Trophoblast cell (in vitro differentiated cells and primary cell): ENCODE measurements at regions not wholly inside any gene's neighbourhood (a gene's known extent, or its start where the extent isn't known, plus 50 kb on each side); places are given as distances from the start of the nearest gene placed in this dataset.
"Not testable (repeated sequence)": the region's sequence is repeated elsewhere in the genome, so short reads cannot be mapped to it uniquely, and the experiment has no call there.

Source experiments
- DNase-seq, 2 donors: peaks; one replicate each; pipeline ENCODE4 v3.0.0-alpha.2; 2016
- H2AFZ ChIP-seq: 2 replicates; pipeline ENCODE4 v1.6.1; 2013; ENCODE audit warnings: low read length, moderate library complexity, mild to moderate bottlenecking; ENCODE audit not compliant: insufficient read depth, poor library complexity
- H2AK5ac ChIP-seq: 2 replicates; pipeline ENCODE4 v1.6.1; 2013; ENCODE audit warnings: mild to moderate bottlenecking, low read length
- H2BK120ac ChIP-seq: 2 replicates; pipeline ENCODE4 v1.6.1; 2013; ENCODE audit warnings: low read length, mild to moderate bottlenecking, moderate library complexity; ENCODE audit not compliant: insufficient read depth, poor library complexity
- H2BK12ac ChIP-seq: 2 replicates; pipeline ENCODE4 v1.6.1; 2013; ENCODE audit warnings: mild to moderate bottlenecking, low read length, moderate library complexity
- H2BK5ac ChIP-seq: 2 replicates; pipeline ENCODE4 v1.6.1; 2013; ENCODE audit warnings: low read length, low read depth, moderate library complexity, mild to moderate bottlenecking; ENCODE audit not compliant: poor library complexity
- H3K14ac ChIP-seq: 2 replicates; pipeline ENCODE4 v1.6.1; 2013; ENCODE audit warnings: mild to moderate bottlenecking, low read length
- H3K18ac ChIP-seq: 2 replicates; pipeline ENCODE4 v1.6.1; 2013; ENCODE audit warnings: mild to moderate bottlenecking, low read length
- H3K23ac ChIP-seq: 2 replicates; pipeline ENCODE4 v1.6.1; 2013; ENCODE audit warnings: low read length
- H3K27ac ChIP-seq: 2 replicates; pipeline ENCODE4 v1.5.1; 2013; ENCODE audit warnings: low read depth, mild to moderate bottlenecking, inconsistent platforms, low read length, moderate library complexity
- H3K27me3 ChIP-seq: 2 replicates; pipeline ENCODE4 v1.6.1; 2013; ENCODE audit warnings: inconsistent platforms, mild to moderate bottlenecking, low read length, moderate library complexity; ENCODE audit not compliant: insufficient read depth
- H3K36me3 ChIP-seq, 2 experiments: 1 replicate in 1 of 2; 2 replicates in 1 of 2; pipeline ENCODE4 v1.6.1; 2013; ENCODE audit warnings: low read length in 2 of 2, mild to moderate bottlenecking in 2 of 2, moderate library complexity in 1 of 2; ENCODE audit not compliant: insufficient read depth in 2 of 2, control insufficient read depth in 1 of 2
- H3K4ac ChIP-seq: 2 replicates; pipeline ENCODE4 v1.6.1; 2013; ENCODE audit warnings: low read depth, mild to moderate bottlenecking, low read length, moderate library complexity
- H3K4me1 ChIP-seq, 2 experiments: 1 replicate in 1 of 2; 2 replicates in 1 of 2; pipeline ENCODE4 v1.6.1; 2013; ENCODE audit warnings: low read length in 2 of 2, mild to moderate bottlenecking in 2 of 2, moderate library complexity in 1 of 2; ENCODE audit not compliant: insufficient read depth in 2 of 2, control insufficient read depth in 1 of 2
- H3K4me2 ChIP-seq: 2 replicates; pipeline ENCODE4 v1.6.1; 2013; ENCODE audit warnings: inconsistent platforms, mild to moderate bottlenecking, low read length, moderate library complexity
- H3K4me3 ChIP-seq: 2 replicates; pipeline ENCODE4 v1.5.1; 2013; ENCODE audit warnings: mild to moderate bottlenecking, low read depth, low read length, inconsistent platforms
- H3K79me1 ChIP-seq: one replicate; pipeline ENCODE4 v1.6.1; 2013; ENCODE audit warnings: low read length
- H3K79me2 ChIP-seq: 2 replicates; pipeline ENCODE4 v1.6.1; 2013; ENCODE audit warnings: low read length, mild to moderate bottlenecking; ENCODE audit not compliant: control insufficient read depth, insufficient read depth, poor library complexity
- H3K9ac ChIP-seq: 2 replicates; pipeline ENCODE4 v1.6.1; 2013; ENCODE audit warnings: mild to moderate bottlenecking, low read length
- H3K9me3 ChIP-seq: 2 replicates; pipeline ENCODE4 v1.6.1; 2013; ENCODE audit warnings: low read depth, mild to moderate bottlenecking, control low read depth, inconsistent platforms, low read length; ENCODE audit not compliant: insufficient read depth
- H4K12ac ChIP-seq: 2 replicates; pipeline ENCODE4 v1.6.1; 2013; ENCODE audit warnings: low read depth, mild to moderate bottlenecking, low read length, moderate library complexity
- H4K8ac ChIP-seq: 2 replicates; pipeline ENCODE4 v1.6.1; 2013; ENCODE audit warnings: low read depth, mild to moderate bottlenecking, low read length, moderate library complexity
- H4K91ac ChIP-seq: one replicate; pipeline ENCODE4 v1.6.1; 2013; ENCODE audit warnings: low read depth, mild to moderate bottlenecking, low read length, moderate library complexity
- WGBS: extraction: QIAGEN DNeasy Blood & Tissue Kit; methylation state at CpG from one replicate; pipeline ENCODE4 v1.1.7; 2013; ENCODE audit warnings: missing lambda C conversion rate; ENCODE audit not compliant: insufficient read length, insufficient coverage; ENCODE audit errors: extremely low coverage; 5-methylcytosine and 5-hydroxymethylcytosine counted together

DNA sequence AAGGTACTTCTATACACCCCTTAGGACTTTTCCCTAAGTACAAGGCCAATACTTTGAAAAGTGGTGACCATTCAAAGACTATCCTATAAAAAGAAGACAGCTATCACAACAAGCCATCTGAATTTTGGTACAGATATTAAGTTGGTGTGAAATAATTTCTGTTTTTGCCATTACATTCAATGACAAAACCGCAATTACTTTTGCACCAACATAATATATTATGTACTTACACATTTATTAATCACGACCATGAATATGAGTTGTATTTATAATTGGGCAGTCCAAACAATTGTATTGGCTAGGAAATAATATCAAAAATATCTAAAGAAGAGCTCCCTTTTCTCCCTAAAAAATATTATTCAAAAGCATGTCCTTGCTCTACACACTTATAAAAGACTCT lies 215.7 kb downstream of the TMA16 start:
- H3K14ac ChIP-seq: no peak overlapping the region
- H2BK5ac ChIP-seq: no peak overlapping the region
- H3K23ac ChIP-seq: no peak overlapping the region
- no peaks in the 10 kb centered on the region for H3K79me2 ChIP-seq
- no peak for DNase-seq
- no peaks in the 10 kb centered on the region for H3K36me3 ChIP-seq
- H3K4me2 ChIP-seq: no peak overlapping the region
- no peak overlapping the region for H3K27ac ChIP-seq
- H3K9ac ChIP-seq: no peak overlapping the region
- H3K9me3 ChIP-seq: no peaks in the 10 kb centered on the region
- no peak overlapping the region for H2AK5ac ChIP-seq
- no CpG with 5 or more reads among the region's 2 CpGs for WGBS
- no peak overlapping the region for H2BK120ac ChIP-seq
- no peak overlapping the region for H3K4me3 ChIP-seq
- no peak overlapping the region for H4K12ac ChIP-seq
- H3K18ac ChIP-seq: no peak overlapping the region
- no peaks in the 10 kb centered on the region for H3K4me1 ChIP-seq
- no peak overlapping the region for H2AFZ ChIP-seq
- H3K4ac ChIP-seq: no peak overlapping the region
- no peaks in the 10 kb centered on the region for H3K79me1 ChIP-seq
- no peak overlapping the region for H2BK12ac ChIP-seq
- no peak overlapping the region for H4K91ac ChIP-seq
- no peak overlapping the region for H4K8ac ChIP-seq
- no peaks in the 10 kb centered on the region for H3K27me3 ChIP-seq

DNA sequence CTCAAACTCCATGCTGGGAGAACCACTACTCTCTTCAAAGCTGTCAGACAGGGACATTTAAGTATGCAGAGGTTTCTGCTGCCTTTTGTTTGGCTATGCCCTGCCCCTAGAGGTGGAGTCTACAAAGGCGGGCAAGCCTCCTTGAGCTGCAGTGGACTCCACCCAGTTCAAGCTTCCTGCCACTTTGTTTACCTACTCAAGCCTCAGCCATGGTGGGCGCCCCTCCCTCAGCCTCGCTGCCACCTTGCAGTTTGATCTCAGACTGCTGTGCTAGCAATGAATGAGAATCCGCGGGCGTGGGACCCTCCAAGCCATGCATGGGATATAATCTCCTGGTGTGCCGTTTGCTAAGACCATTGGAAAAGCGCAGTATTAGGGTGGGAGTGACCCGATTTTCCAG lies 230.0 kb downstream of the TMA16 start:
- not testable (repeated sequence) for H3K14ac ChIP-seq, H4K12ac ChIP-seq, H3K4me2 ChIP-seq, H3K23ac ChIP-seq, H2AK5ac ChIP-seq, H3K4ac ChIP-seq, H3K27ac ChIP-seq, H3K79me1 ChIP-seq, H3K9me3 ChIP-seq, H3K4me3 ChIP-seq, H3K27me3 ChIP-seq, H4K8ac ChIP-seq, H2BK5ac ChIP-seq, H2AFZ ChIP-seq, H3K79me2 ChIP-seq, H3K36me3 ChIP-seq, H3K4me1 ChIP-seq, H3K18ac ChIP-seq, H2BK120ac ChIP-seq, H2BK12ac ChIP-seq, H3K9ac ChIP-seq, DNase-seq, H4K91ac ChIP-seq
- no CpG with 5 or more reads among the region's 9 CpGs for WGBS

GRCh38 chr4:163726641-163727040 lies 232.2 kb downstream of the TMA16 start:
- Histone ChIP-seq H3K79me2 (no peaks in the 10 kb centered on the region), H3K4me1 (no peaks in the 10 kb centered on the region), H3K9me3 (peaks cover 2% of the 10 kb centered on the region), H2BK5ac (no peak overlapping the region), H2AFZ (no peak overlapping the region), H3K14ac (no peak overlapping the region), H2BK12ac (no peak overlapping the region), H3K23ac (no peak overlapping the region), H3K27me3 (no peaks in the 10 kb centered on the region), H3K27ac (no peak overlapping the region), H3K4ac (no peak overlapping the region), H4K12ac (no peak overlapping the region), H3K4me2 (no peak overlapping the region), H2BK120ac (no peak overlapping the region), H3K4me3 (no peak overlapping the region), H3K79me1 (no peaks in the 10 kb centered on the region), H2AK5ac (no peak overlapping the region), H3K36me3 (no peaks in the 10 kb centered on the region), H3K9ac (no peak overlapping the region), H3K18ac (no peak overlapping the region), H4K8ac (no peak overlapping the region), H4K91ac (no peak overlapping the region)
- DNase-seq: no peak
- no CpG with 5 or more reads among the region's 2 CpGs for WGBS

GRCh38 chr4:163731071-163731470 lies 236.6 kb downstream of the TMA16 start:
- Histone ChIP-seq H2AFZ (no peak overlapping the region), H3K4me3 (no peak overlapping the region), H4K8ac (no peak overlapping the region), H3K14ac (no peak overlapping the region), H3K4ac (no peak overlapping the region), H4K91ac (no peak overlapping the region), H2BK120ac (no peak overlapping the region), H4K12ac (no peak overlapping the region), H3K9ac (no peak overlapping the region), H2BK5ac (no peak overlapping the region), H3K9me3 (no peaks in the 10 kb centered on the region), H3K79me1 (no peaks in the 10 kb centered on the region), H3K27me3 (no peaks in the 10 kb centered on the region), H3K4me2 (no peak overlapping the region), H3K18ac (no peak overlapping the region), H2BK12ac (no peak overlapping the region), H3K27ac (no peak overlapping the region), H3K23ac (no peak overlapping the region), H2AK5ac (no peak overlapping the region), H3K4me1 (no peaks in the 10 kb centered on the region), H3K36me3 (no peaks in the 10 kb centered on the region), H3K79me2 (no peaks in the 10 kb centered on the region)
- DNase-seq: no peak
- WGBS: no CpG with 5 or more reads among the region's 2 CpGs

GRCh38 chr4:163732473-163732872 lies 238.0 kb downstream of the TMA16 start:
- H4K12ac ChIP-seq: no peak overlapping the region
- no peak overlapping the region for H3K4me3 ChIP-seq
- no peak overlapping the region for H2BK12ac ChIP-seq
- no peak for DNase-seq
- H2BK120ac ChIP-seq: no peak overlapping the region
- no peak overlapping the region for H3K27ac ChIP-seq
- H3K23ac ChIP-seq: no peak overlapping the region
- H2BK5ac ChIP-seq: no peak overlapping the region
- no peak overlapping the region for H3K18ac ChIP-seq
- H3K36me3 ChIP-seq: no peaks in the 10 kb centered on the region
- H3K4ac ChIP-seq: no peak overlapping the region
- no peak overlapping the region for H2AK5ac ChIP-seq
- H3K9ac ChIP-seq: no peak overlapping the region
- H3K9me3 ChIP-seq: no peaks in the 10 kb centered on the region
- H3K14ac ChIP-seq: no peak overlapping the region
- no peak overlapping the region for H2AFZ ChIP-seq
- no peaks in the 10 kb centered on the region for H3K79me2 ChIP-seq
- H3K27me3 ChIP-seq: no peaks in the 10 kb centered on the region
- no peak overlapping the region for H4K8ac ChIP-seq
- H3K4me2 ChIP-seq: no peak overlapping the region
- no peaks in the 10 kb centered on the region for H3K4me1 ChIP-seq
- no peaks in the 10 kb centered on the region for H3K79me1 ChIP-seq
- no peak overlapping the region for H4K91ac ChIP-seq
